ENCODE measurements at regions not wholly inside any gene's neighbourhood (a gene's known extent, or its start where the extent isn't known, plus 50 kb on each side); places are given as distances from the start of the nearest gene placed in this dataset. TPM values are rescaled to one million over a fixed set of nuclear protein-coding genes. Genes with fewer than 3 reads are reported as not detected.

- TF ChIP-seq ZNF462 (CRISPR knock-in tag; IDR thresholded peaks at IDR 0.05), result no peak
- no peak for TF ChIP-seq EZH2 (IDR thresholded peaks at IDR 0.05; ENCODE audit: low read depth, unreplicated experiment)
- TF ChIP-seq ETS1 (IDR thresholded peaks at IDR 0.05), result no peak
- no peak for TF ChIP-seq ZNF114 (CRISPR knock-in tag; IDR thresholded peaks at IDR 0.05)
Measured at GRCh38 chr1:184805667-184806295, 51.1 kb upstream of the EDEM3 start (continued).

Small RNA genes lying in the stretch of these regions (small RNA-seq; reads per million reads assigned to genes)
- gene RNU7-13P (ENCODE audit: low replicate concordance), result not detected
